ENCODE measurements at regions not wholly inside any gene's neighbourhood (a gene's known extent, or its start where the extent isn't known, plus 50 kb on each side); places are given as distances from the start of the nearest gene placed in this dataset.

GRCh38 chr13:34803756-34804155 is 138.3 kb upstream of the NBEA start:
- no peaks in the 10 kb centered on the region for H3K79me2 ChIP-seq (ENCODE audit: insufficient read depth, low read length)
- no peaks in the 10 kb centered on the region for H3K9me3 ChIP-seq (ENCODE audit: insufficient read depth, low read length, severe bottlenecking)
- no peak overlapping the region for H3K27ac ChIP-seq (ENCODE audit: low read length)
- H3K27me3 ChIP-seq (ENCODE audit: insufficient read depth, low read length, poor library complexity), result no peaks in the 10 kb centered on the region
- no peaks in the 10 kb centered on the region for H3K4me1 ChIP-seq (ENCODE audit: insufficient read depth, low read length)
- DNase-seq, result no peak
- ATAC-seq (ENCODE audit: insufficient read depth, low read depth), result no peak
- H3K4me2 ChIP-seq (ENCODE audit: insufficient read depth, low read length), result no peak overlapping the region
- H3K4me3 ChIP-seq (ENCODE audit: low read depth in 1 of 2, low read length in 2 of 2), result no peak overlapping the region
- no peak overlapping the region for H2AFZ ChIP-seq (ENCODE audit: low read depth, low read length)
- H3K36me3 ChIP-seq (ENCODE audit: insufficient read depth, low read length), result no peaks in the 10 kb centered on the region
- TF ChIP-seq, protein P1, sequence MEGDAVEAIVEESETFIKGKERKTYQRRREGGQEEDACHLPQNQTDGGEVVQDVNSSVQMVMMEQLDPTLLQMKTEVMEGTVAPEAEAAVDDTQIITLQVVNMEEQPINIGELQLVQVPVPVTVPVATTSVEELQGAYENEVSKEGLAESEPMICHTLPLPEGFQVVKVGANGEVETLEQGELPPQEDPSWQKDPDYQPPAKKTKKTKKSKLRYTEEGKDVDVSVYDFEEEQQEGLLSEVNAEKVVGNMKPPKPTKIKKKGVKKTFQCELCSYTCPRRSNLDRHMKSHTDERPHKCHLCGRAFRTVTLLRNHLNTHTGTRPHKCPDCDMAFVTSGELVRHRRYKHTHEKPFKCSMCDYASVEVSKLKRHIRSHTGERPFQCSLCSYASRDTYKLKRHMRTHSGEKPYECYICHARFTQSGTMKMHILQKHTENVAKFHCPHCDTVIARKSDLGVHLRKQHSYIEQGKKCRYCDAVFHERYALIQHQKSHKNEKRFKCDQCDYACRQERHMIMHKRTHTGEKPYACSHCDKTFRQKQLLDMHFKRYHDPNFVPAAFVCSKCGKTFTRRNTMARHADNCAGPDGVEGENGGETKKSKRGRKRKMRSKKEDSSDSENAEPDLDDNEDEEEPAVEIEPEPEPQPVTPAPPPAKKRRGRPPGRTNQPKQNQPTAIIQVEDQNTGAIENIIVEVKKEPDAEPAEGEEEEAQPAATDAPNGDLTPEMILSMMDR (IDR thresholded peaks at IDR 0.05; ENCODE audit: borderline replicate concordance, extremely low read depth, low read length, poor library complexity, severe bottlenecking), result no peak
- no peak for TF ChIP-seq EZH2 (IDR thresholded peaks at IDR 0.05; ENCODE audit: borderline replicate concordance, low read depth, low read length, severe bottlenecking)
- H3K9ac ChIP-seq (ENCODE audit: low read depth, low read length), result no peak overlapping the region
- no peaks in the 10 kb centered on the region for H4K20me1 ChIP-seq (ENCODE audit: insufficient read depth, low read length)

DNA sequence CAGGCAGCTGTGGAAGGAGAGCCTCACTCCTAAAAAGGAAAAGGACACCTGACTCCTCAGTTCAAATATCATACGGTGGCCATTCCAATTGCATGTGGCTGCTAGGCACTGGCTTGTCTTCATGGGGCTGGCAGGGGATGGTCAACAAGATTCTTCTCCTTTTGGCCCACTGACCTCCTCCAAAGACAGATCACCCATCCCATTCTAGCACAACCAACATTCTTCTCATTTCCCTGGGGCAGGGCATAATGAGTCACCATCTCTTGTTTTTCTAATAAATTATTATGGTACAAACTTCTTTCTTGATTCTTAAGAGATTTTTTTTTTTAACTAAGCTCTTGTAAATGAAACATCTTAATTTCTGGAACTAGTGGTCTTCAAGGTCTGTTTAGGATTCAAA is 136.7 kb upstream of the NBEA start:
- H3K36me3 ChIP-seq (ENCODE audit: insufficient read depth, low read length), result no peaks in the 10 kb centered on the region
- H4K20me1 ChIP-seq (ENCODE audit: insufficient read depth, low read length), result no peaks in the 10 kb centered on the region
- DNase-seq (no peak), ATAC-seq (ENCODE audit: insufficient read depth, low read depth) (no peak)
- H3K9ac ChIP-seq (ENCODE audit: low read depth, low read length), result no peak overlapping the region
- no peaks in the 10 kb centered on the region for H3K9me3 ChIP-seq (ENCODE audit: insufficient read depth, low read length, severe bottlenecking)
- no peak for TF ChIP-seq EZH2 (IDR thresholded peaks at IDR 0.05; ENCODE audit: borderline replicate concordance, low read depth, low read length, severe bottlenecking)
- TF ChIP-seq, protein P1 (IDR thresholded peaks at IDR 0.05; ENCODE audit: borderline replicate concordance, extremely low read depth, low read length, poor library complexity, severe bottlenecking), result no peak
- no peaks in the 10 kb centered on the region for H3K4me1 ChIP-seq (ENCODE audit: insufficient read depth, low read length)
- no peak overlapping the region for H3K4me3 ChIP-seq (ENCODE audit: low read depth in 1 of 2, low read length in 2 of 2)
- H2AFZ ChIP-seq (ENCODE audit: low read depth, low read length), result no peak overlapping the region
- H3K4me2 ChIP-seq (ENCODE audit: insufficient read depth, low read length), result no peak overlapping the region
- H3K27me3 ChIP-seq (ENCODE audit: insufficient read depth, low read length, poor library complexity), result no peaks in the 10 kb centered on the region
- H3K27ac ChIP-seq (ENCODE audit: low read length), result no peak overlapping the region
- H3K79me2 ChIP-seq (ENCODE audit: insufficient read depth, low read length), result no peaks in the 10 kb centered on the region

DNA sequence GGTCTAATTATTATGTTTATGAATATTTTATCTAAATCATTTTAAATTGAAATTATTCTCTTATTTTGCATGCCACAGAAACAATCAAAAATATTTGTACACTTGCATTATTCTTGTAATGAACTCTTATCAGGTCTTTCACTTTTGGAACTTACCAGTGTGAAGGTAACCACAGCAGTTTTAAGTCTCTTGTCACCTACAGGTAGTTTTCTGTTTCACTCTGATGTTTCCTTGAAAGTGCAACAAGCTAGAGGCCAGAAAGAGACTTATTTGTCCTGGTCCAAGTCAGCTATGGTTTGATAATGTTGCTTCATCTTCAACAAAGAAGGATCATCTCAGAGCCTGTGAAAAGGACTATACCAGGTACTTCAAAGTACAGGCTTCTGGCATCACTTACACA is 133.4 kb upstream of the NBEA start:
- H2AFZ ChIP-seq (ENCODE audit: low read depth, low read length), result no peak overlapping the region
- H3K4me1 ChIP-seq (ENCODE audit: insufficient read depth, low read length), result no peaks in the 10 kb centered on the region
- no peaks in the 10 kb centered on the region for H4K20me1 ChIP-seq (ENCODE audit: insufficient read depth, low read length)
- H3K9ac ChIP-seq (ENCODE audit: low read depth, low read length), result no peak overlapping the region
- H3K79me2 ChIP-seq (ENCODE audit: insufficient read depth, low read length), result no peaks in the 10 kb centered on the region
- H3K4me3 ChIP-seq (ENCODE audit: low read depth in 1 of 2, low read length in 2 of 2), result no peak overlapping the region
- TF ChIP-seq, protein P1 (IDR thresholded peaks at IDR 0.05; ENCODE audit: borderline replicate concordance, extremely low read depth, low read length, poor library complexity, severe bottlenecking), result no peak
- TF ChIP-seq EZH2 (IDR thresholded peaks at IDR 0.05; ENCODE audit: borderline replicate concordance, low read depth, low read length, severe bottlenecking), result no peak
- DNase-seq, result no peak
- no peaks in the 10 kb centered on the region for H3K36me3 ChIP-seq (ENCODE audit: insufficient read depth, low read length)
- no peak overlapping the region for H3K4me2 ChIP-seq (ENCODE audit: insufficient read depth, low read length)
- no peak overlapping the region for H3K27ac ChIP-seq (ENCODE audit: low read length)
- no peak for ATAC-seq (ENCODE audit: insufficient read depth, low read depth)
- H3K27me3 ChIP-seq (ENCODE audit: insufficient read depth, low read length, poor library complexity), result no peaks in the 10 kb centered on the region
- peaks cover 7% of the 10 kb centered on the region for H3K9me3 ChIP-seq (ENCODE audit: insufficient read depth, low read length, severe bottlenecking)

DNA sequence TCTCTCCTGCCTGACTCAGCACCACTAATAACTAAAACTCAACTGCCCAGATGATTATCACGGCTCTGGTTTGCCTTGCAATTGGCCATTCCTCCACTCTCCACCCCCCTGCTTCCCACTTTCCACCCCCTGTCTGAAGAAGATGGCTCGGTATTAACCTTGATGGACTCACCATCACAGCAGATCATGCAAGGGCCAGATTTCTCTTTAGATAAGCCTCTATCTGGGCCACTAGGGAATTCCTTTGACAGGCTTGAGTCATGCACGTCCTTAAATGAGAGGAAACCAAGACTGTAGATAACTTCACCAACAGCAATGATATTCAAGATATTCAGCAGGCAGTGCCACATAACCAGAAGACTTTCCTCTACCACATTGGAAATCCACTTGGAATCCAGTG is 131.1 kb upstream of the NBEA start:
- TF ChIP-seq, protein P1 (IDR thresholded peaks at IDR 0.05; ENCODE audit: borderline replicate concordance, extremely low read depth, low read length, poor library complexity, severe bottlenecking), result no peak
- no peak for TF ChIP-seq EZH2 (IDR thresholded peaks at IDR 0.05; ENCODE audit: borderline replicate concordance, low read depth, low read length, severe bottlenecking)
- DNase-seq, result no peak

More for the DNA sequence above, 131.1 kb upstream of the NBEA start:
- Histone ChIP-seq H3K27me3 (ENCODE audit: insufficient read depth, low read length, poor library complexity) (no peaks in the 10 kb centered on the region), H4K20me1 (ENCODE audit: insufficient read depth, low read length) (no peaks in the 10 kb centered on the region), H2AFZ (ENCODE audit: low read depth, low read length) (no peak overlapping the region), H3K9me3 (ENCODE audit: insufficient read depth, low read length, severe bottlenecking) (peaks cover 7% of the 10 kb centered on the region), H3K4me2 (ENCODE audit: insufficient read depth, low read length) (no peak overlapping the region), H3K4me3 (ENCODE audit: low read depth in 1 of 2, low read length in 2 of 2) (no peak overlapping the region), H3K9ac (ENCODE audit: low read depth, low read length) (no peak overlapping the region), H3K27ac (ENCODE audit: low read length) (no peak overlapping the region), H3K79me2 (ENCODE audit: insufficient read depth, low read length) (no peaks in the 10 kb centered on the region), H3K36me3 (ENCODE audit: insufficient read depth, low read length) (no peaks in the 10 kb centered on the region), H3K4me1 (ENCODE audit: insufficient read depth, low read length) (no peaks in the 10 kb centered on the region)
- ATAC-seq (ENCODE audit: insufficient read depth, low read depth), result no peak

Data from DND-41 (cell line).